RKO (cell line): ENCODE measurements at regions not wholly inside any gene's neighbourhood (a gene's known extent, or its start where the extent isn't known, plus 50 kb on each side); places are given as distances from the start of the nearest gene placed in this dataset.
"Not testable (repeated sequence)": the region's sequence is repeated elsewhere in the genome, so short reads cannot be mapped to it uniquely, and the experiment has no call there.

Source experiments
- DNase-seq: peaks from one replicate; pipeline ENCODE4 v3.0.0-alpha.2; 2016; ENCODE audit warnings: low spot score

DNA sequence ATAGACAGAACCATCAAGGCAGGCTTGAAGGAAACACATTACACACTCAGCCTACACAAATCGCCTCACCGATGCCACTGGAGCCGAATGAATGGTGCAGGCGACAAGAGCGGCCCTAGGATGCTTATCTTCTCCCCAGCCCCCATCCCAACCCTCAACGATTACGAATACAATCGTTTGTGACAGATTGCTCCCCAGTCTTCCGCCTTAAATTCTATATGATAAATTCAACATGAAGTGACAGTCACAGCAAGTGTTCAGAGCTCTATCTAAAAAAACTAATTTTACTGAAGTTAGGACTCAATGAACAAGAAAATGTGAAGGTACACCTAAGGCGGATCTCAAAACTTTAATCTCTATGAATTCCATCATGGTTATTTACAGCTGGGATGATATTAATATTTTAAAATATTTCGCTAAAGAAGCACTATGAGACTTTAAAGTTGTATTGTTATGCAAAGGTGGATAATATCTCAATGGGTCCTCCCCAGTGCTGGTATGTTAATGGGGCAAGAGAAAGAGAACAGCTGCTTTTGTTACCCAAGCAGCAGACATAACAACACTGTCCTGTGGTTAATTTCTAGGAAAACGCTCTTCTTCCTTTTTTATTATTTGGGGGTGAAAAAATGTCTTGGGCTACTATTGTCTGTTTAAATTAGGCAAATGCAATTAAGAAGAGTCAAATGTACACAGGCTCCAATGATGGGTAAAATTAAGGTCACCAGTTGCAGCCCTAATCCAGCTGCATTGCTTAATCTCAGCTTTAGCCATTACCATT is 147.6 kb upstream of the NR2F2 start:
- DNase-seq = no peak

DNA sequence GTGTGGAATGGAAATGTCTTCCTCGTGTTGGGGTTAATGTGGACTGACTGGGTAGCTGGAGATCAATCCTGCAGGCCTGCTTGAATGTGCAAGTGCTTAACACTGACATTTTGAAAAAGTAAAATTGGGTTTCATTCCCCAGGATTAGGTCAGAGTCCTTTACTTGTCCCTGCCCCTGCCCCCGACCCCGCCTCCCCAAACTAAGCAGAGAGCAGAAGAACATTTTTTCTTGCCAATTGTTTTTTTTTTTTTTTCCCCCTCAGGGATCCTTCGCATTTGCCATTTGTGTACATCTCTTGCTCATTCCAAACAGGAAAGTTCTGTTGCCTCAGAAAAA is 147.0 kb upstream of the NR2F2 start:
- DNase-seq = no peak

GRCh38 chr15:96183867-96184266 is 146.6 kb upstream of the NR2F2 start:
- DNase-seq = no peak

DNA sequence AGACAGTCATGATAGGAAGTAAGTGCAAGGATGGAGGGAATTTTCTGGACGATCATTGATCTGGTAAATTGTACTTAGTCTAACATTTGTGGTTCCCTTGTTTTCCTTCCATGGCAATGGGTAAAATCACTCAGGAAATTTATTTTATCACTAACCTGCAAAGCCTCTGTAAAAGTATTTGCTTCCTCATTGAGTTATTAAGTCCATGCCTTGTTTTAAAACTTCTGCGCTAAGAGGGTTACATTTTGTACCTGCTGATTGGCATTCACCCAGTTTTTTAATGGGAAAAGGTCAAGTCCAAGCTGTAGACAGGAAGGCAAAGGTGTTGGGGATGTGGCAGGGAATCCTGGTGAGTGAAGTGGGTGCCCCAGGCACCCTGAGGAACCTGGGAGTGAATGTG is 146.2 kb upstream of the NR2F2 start:
- no peak for DNase-seq

- no peak for DNase-seq
These were observed 144.4 kb upstream of the NR2F2 start for GRCh38 chr15:96186105-96186504.

DNA sequence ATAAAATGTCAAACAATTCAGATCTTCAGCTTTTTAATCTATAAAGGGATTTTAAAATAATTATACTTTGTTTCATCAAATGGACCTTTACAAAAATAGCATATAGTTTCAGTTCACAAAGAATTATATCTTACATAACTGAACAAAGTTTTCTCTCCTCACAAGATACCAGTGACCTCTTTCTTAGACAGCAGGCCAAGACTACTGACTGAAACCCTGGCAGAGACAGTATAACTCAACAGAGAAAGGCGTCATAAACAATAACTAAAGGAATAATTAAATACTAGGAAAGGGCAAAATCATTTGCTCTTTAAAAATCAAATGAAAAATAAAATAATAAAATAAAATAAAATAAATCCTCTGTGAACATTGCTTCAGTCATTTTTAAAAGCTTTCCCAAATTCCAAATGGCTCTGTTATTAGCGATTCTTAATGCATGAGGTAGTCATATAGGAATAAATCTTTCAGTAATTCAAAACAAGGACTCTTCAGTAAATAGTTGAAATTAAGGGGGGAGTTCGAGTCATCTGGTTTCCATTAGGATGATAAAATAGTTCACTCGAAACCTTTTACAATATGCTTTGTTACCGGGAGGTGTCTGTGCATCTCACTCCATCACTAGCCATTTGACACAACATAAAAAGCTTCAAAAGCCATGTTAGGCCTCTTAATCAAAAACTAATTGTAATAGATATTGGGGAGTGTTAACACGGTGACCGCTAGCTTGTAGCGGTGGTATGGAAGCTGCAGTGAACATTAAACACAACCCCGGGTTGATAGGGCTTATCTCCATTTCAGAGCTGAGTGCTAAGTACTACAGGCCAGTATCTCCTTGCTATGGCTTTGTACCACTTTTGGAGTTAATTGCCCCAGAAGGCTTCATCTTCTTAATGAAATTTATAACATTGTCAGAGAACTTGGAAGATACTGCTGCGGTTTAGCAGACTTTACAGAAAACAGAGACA is 142.9 kb upstream of the NR2F2 start:
- DNase-seq = no peak

DNA sequence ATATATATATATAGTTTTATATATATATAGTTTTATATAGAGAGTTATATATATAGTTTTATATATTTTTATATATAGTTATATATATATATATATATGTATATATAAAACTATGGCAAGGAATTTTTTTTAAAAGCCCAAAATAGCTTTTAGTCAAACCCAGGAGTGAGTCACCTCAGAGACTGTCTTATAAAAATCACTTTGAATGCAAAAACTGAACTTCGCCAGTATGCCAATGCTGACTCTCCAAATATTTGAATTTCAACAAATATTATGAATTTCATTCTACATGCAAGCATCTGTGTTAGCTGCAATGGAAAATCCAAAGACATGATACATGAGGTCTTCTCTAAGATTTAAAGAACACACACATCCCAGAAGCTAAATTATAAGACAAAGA is 132.8 kb upstream of the NR2F2 start:
- no peak for DNase-seq

- DNase-seq = no peak
These were observed 131.4 kb upstream of the NR2F2 start for GRCh38 chr15:96199111-96199510.

DNA sequence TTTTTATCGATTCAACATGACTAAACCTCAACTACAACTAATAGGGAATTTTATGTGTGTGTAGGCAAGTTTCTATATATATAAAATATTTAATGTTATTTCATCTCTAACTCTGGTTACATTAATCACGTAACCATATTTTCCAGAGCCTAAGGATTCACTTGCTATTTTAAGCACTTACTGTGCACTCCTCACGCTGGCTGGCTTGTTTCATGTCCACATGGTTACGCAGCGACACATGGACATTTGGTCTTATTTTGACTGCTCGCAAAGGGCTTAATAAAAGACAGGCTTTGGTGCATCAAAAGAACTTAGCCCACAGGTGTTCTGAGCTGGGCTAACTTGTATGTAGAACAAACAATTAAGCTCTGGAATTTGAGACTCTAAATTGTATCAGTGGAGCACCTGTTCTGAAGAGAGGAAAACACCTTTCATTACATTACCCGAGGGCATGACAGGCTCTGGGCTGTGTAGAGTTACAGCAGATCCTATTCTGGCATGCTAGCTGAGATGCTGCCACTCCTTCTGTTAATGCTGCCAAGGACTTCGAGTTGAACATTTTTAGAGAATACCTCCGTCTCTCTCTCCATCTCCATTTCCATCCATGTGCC is 130.0 kb upstream of the NR2F2 start:
- DNase-seq = no peak

GRCh38 chr15:96201696-96202095 is 128.8 kb upstream of the NR2F2 start:
- no peak for DNase-seq

GRCh38 chr15:96205588-96205987 is 124.9 kb upstream of the NR2F2 start:
- DNase-seq = not testable (repeated sequence)

DNA sequence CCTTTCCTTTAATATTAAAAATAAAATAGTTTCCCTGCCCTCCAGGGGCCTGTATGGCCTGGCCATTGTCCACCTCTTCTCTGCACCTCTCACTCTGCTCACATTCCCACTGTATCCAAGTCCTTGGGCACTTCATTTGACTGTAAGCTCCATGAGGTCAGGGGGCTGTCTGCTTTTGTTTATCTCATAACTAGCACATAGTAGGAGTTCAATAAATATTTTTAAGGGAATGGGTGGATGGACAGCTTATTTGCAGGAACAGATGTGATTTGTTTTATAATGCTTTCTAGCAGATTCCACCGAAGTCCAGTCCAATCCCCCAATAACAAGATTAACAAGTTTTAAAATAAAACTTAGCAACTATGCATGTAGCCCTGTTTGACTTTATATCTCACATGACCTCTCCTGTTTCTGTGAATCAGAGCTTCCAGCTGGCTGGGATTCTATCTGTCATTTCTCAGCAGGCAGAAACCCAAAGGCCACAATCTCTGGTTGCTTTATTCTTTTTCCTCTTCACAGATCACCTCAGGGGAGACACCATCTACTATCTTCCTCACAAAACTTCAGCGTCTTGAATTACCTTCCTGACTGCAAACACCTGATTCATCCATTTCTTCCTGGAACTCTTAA is 123.0 kb upstream of the NR2F2 start:
- no peak for DNase-seq

DNA sequence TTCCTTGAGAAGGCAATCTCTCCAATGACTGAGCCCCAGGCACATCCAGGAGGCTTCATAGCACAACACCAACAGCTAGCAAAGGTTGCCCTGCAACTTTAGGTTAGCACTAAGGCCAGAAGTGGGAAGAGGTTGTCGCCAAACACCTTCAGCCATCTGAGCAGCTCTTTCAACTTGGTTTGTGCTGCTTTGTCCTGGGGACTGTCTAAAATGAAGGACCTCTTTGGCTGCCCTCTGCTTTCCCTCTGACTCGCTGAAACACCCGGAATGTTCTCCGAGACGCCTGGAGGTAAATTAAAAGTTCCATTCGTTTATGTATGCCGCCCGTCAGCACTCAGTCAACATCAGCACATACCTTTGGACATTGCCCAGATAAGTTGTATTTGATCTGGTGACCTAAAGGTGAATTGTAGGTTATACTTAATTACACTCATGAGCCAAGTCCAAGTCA is 121.2 kb upstream of the NR2F2 start:
- no peak for DNase-seq

GRCh38 chr15:96213045-96213444 is 117.5 kb upstream of the NR2F2 start:
- DNase-seq = no peak

- DNase-seq = no peak
These were observed 116.6 kb upstream of the NR2F2 start for GRCh38 chr15:96213896-96214295.

GRCh38 chr15:96216481-96216880 is 114.0 kb upstream of the NR2F2 start:
- not testable (repeated sequence) for DNase-seq

GRCh38 chr15:96217983-96218382 is 112.5 kb upstream of the NR2F2 start:
- no peak for DNase-seq

GRCh38 chr15:96218623-96219455 is 111.7 kb upstream of the NR2F2 start:
- DNase-seq = no peak

DNA sequence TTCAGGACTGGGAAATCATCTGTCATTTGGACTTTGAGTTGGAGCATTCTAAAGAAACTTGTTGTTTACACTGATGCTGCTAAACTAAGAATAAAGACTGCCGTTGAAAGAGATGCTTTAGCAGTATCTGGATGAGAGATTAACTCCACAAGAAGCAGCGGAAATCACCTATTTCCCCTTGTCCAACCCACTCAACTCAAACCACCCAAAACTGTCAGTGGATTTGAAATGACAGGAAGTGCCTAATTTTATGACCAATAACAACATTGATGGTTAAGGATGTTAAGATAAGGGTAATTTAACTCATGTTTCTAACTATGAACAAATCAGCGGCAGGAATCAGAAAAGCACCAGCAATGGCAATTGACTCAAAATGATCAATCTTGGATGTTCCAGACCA is 110.8 kb upstream of the NR2F2 start:
- no peak for DNase-seq

DNA sequence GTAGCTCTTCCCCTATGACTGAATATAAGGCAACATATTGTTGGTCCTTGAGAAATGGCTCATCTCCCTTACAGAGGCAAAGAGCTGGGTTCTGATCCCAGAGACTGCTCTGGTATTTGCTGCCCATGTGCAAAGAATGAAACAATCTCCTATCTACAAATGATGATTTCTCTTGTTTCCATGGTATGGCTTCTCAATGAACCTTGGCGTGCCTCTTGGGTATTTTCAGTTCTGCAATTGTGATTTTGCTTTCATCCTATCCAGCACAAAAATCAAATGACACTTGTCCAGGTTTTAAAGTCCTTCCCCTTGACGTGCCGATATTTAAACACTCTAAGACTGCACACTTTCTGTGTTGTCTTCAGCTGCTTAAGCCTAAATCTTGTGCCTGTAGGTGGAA is 109.8 kb upstream of the NR2F2 start:
- no peak for DNase-seq

DNA sequence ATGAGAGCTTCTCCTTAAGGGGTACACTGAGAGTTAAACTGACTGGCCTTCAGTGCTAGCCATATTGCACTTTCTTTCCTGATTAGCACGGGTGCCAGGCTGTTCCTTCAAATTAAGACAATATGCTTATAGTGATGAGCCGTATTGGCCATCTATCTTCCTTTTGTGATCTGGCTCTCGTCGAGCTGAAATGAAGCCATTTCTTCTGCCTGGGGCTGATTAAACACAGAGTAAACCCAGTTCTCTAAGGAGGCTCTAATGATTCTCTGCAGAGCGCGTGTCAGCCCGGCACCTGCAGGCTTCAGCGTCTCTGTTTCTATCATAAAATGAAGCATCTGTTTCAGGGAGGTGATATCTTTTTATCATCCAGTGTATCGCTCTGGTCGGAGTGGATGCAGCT is 107.5 kb upstream of the NR2F2 start:
- no peak for DNase-seq
